ENCODE measurements at regions not wholly inside any gene's neighbourhood (a gene's known extent, or its start where the extent isn't known, plus 50 kb on each side); places are given as distances from the start of the nearest gene placed in this dataset.
"Not testable (repeated sequence)": the region's sequence is repeated elsewhere in the genome, so short reads cannot be mapped to it uniquely, and the experiment has no call there.

DNA sequence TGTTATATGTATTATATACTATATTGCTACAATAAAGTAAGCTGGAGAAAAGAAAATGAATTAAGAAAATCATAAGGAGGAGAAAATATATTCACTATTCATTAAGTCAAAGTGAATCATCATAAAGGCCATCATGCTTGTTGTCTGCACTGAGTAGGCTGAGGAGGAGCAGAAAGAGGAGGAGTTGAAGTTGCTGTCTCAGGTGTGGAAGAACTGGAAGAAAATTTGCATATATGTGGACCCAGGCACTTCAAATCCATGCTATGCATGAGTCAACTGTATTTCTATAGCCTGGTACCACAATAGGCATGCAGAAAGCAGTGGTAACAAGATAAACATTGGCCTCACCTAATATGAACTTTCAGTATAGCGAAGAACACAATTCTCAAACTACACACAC lies 135.9 kb upstream of the SGCG start:
- no peak for DNase-seq

DNA sequence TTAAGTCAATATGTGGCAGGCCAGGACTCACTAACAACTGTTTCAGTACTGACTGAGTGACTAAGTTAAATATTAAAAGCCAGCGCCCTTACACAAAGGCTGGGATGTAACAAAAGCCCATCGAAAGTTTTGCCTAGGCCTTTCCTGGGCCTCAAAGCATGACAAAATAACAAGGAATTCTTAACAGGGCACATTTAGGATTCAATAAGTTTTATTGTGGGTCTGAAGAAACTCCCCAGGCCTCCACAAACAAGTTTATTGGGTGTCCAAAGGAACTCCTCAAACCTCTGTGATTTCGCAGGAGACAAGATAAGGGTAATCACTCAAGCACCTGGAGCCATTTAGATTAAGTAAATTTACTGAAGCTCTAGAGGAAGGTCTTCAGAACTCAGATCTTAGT lies 130.7 kb upstream of the SGCG start:
- no peak for DNase-seq

- not testable (repeated sequence) for DNase-seq
Measured at GRCh38 chr13:23053711-23054110, 127.1 kb upstream of the SGCG start.

- no peak for DNase-seq
Measured at GRCh38 chr13:23059173-23059572, 121.6 kb upstream of the SGCG start.

- DNase-seq, result no peak
Measured at GRCh38 chr13:23060959-23061358, 119.8 kb upstream of the SGCG start.

DNA sequence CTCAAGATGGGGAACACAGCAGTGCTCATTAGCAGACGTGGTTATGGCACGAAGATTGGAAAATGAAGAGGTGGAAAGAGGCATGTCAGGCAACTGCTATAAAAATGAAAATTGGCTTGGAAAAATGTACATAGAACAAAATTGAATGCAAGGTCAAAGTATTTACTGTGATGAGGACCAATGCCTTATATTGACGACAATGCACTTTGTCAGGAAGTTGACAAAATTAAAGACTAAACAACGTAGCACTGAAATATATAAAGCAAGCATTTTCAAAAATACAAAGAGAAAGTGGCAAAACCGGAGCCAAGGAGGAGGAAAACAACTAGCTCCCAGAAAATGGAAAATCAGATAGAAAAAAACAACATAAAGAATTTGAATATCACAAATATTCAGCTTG lies 113.7 kb upstream of the SGCG start:
- DNase-seq, result no peak

DNA sequence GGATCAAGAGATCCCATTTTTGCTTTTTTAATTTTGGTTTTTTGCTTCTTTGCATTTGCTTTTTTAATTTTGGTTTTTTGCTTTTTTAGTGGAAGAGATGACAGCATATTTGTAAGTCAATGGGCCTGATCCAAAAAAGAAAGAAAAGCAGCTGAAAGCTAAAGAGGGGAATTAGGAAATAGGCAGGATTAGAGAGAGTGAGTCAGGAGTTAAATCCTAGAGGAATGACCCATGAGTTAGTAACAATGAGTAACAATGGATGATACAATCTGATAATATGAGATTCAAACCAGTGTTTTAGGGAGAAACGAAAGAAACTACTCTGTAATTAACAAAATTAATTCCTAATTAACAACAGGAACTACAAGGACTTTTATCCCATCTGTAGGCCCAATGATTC lies 111.2 kb upstream of the SGCG start:
- DNase-seq, result no peak

DNA sequence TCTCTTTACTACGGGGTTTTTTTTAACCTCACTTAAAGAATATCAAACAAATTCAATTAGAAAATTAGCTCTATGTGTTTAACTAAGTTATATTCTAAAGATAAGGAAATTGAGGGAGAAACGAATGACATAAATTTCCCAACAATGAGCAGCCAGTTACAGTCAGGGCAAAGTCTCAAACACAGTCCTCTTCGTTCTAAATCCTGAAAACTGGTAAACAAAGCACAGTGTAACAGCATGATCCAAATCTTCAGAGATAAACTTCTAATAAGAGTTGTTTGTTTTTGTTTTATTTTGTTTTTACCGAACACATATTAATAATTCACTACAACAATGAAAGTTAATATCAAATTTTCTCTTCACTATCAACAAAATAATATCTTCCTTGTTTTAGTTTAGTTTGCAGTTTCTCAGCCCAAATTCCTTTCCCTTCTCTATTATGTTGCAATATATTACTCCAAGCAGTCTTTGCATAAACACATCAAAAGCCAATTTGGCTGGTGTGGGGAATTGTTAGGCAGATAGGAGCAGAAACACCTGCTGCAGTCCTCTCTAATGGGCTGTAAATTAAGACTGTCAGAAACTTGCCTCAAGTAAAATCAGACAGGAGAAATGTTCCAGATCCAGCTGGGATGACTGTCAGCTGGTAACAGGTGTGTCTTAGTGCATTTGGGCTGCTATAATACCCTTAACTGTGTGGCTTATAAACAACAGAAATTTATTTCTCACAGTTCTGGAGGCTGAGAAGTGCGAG lies 106.5 kb upstream of the SGCG start:
- DNase-seq, result no peak

GRCh38 chr13:23081220-23081619 lies 99.6 kb upstream of the SGCG start:
- no peak for DNase-seq

- no peak for DNase-seq
Measured at GRCh38 chr13:23081901-23082300, 98.9 kb upstream of the SGCG start.

DNA sequence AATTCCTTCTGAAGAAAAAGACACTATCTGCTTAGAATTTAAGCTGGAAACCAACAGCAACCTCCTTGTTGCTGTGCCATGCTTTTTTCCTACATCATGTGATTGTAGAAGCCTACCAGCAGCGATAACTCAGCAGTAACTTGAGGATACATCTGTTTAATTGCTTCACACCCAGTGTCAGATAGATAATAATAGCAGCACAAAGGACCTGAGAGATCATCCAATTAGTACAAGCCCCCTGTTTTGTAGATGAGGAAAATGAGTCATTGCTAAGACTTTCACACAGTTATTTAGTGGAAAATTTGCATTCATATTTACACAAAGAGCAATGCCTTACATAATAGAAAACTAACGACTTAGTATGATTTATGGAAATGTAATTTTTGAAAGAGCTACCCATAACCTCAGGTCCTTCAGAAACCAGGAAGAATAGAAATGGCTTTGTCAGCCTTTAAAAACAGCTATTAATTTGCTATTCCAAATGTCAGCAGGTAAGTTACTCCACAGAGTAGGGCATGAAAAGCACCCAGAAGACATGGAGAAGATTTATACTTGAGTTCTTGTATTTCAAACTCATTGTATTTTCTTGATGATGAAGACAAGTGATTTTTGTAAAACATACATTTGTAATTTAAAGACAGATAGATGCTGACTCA lies 93.7 kb upstream of the SGCG start:
- DNase-seq, result no peak

DNA sequence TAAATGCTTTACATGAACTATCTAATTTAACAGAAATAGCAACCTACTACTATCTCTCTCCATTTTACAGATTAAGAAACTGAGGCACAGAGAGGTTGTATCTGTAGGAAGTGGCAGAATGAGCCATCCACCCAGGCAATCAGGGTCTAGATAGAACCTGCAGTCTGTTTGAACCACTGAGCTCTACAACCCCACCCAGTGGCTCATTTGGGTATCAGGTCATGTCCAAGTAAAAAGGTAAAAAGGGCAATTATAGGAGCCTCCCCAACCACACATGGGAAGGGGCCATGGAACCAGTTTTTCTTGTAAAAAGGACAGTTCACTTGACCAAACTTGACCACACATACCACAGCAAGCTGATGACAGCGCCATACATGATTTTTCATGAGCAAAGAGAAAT lies 92.9 kb upstream of the SGCG start:
- DNase-seq, result no peak

DNA sequence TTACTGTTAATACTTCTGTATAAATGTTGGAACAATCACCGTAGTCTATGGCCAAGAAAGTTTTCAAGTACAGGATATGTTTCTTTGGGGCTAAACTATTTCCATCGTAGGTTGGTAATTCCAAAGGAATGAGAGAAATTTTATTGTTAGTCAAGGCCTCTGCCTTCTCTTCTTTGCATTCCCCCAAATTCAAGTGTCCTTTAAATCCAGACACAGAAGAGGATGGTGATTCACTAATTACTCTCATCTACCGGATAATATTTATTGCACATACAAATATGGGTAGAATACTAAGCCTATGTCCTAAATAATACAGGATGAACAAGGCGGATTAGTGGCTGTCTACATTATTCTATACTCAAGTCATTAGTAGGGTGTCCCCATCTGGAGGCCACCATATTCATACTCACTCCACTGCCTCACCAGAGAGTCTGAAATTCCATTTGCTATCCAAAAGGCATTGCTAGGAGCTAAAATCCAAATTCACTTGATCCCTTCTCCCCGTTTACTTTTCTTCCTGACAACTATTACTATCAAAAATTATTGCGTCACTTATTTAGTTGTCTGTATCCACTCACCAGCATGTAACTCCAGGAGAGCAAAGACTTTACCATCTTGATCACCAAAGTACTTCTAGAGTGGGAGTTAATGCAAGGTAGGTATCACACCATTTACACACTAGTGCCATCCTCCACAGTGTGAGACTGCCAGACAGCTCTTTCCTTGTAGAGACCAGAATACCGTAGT lies 82.4 kb upstream of the SGCG start:
- no peak for DNase-seq

- DNase-seq, result no peak
Measured at GRCh38 chr13:23105051-23105450, 75.7 kb upstream of the SGCG start.

DNA sequence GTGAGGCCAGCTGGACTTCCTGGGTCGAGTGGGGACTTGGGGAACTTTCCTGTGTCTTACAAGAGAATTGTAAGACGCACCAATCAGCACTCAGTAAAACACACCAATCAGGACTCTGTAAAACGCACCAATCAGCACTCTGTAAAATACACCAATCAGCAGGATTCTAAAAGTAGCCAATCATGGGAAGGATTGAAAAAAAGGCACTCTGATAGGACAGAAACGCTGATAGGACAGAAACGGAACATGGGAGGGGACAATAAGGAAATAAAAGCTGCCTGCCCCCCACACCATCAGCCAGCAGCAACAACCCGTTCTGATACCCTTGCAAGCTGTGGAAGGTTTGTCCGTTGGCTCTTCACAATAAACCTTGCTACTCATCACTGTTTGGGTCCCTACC lies 73.1 kb upstream of the SGCG start:
- no peak for DNase-seq

GRCh38 chr13:23119131-23119530 lies 61.6 kb upstream of the SGCG start:
- no peak for DNase-seq

DNA sequence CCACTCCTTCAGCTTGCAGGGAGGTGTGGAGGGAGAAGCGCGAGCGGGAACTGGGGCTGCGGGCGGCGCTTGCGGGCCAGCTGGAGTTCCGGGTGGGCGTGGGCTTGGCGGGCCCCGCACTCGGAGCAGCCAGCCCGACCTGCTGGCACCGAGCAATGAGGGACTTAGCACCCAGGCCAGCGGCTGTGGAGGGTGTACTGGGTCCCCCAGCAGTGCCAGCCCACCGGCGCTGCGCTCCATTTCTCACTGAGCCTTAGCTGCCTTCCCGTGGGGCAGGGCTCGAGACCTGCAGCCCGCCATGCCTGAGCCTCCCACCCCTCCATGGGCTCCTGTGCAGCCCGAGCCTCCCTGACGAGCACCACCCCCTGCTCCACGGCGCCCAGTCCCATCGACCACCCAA lies 53.2 kb upstream of the SGCG start:
- DNase-seq, result not testable (repeated sequence)

DNA sequence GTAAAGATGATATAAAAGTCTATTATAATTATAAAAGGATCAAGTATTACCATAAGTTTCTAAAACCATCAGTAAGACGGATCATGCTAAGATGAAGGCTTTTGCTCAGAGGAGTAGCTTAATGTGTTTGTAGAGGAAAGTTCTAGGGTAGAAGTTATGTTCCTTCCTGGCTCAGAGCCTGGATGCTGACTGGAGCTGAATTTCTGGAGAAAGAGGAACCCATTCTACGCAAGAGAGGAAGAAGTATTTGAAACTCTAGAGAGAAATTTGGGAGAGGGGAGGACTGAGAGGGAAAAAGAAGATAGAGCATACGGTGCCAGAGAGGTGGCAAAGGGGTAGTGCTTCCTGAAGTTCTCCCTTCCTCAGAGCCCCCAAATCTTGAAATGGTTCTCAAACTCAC lies 51.4 kb upstream of the SGCG start:
- no peak for DNase-seq
